Hepatocyte (in vitro differentiated cells): ENCODE measurements at regions not wholly inside any gene's neighbourhood (a gene's known extent, or its start where the extent isn't known, plus 50 kb on each side); places are given as distances from the start of the nearest gene placed in this dataset.

Experiments used
- DNase-seq: peaks from one replicate; pipeline ENCODE4 v3.0.0-alpha.2; 2016; ENCODE audit warnings: low spot score
- H2AFZ ChIP-seq: fragments of 200-600 bp; sonication (generic); 2 replicates; pipeline ENCODE4 v1.6.0; 2016; ENCODE audit warnings: antibody characterized with exemption, mild to moderate bottlenecking
- H3K27ac ChIP-seq: fragments of 200-600 bp; sonication (generic); 2 replicates; pipeline ENCODE4 v1.5.1; 2016; ENCODE audit warnings: mild to moderate bottlenecking
- H3K27me3 ChIP-seq: fragments of 200-600 bp; sonication (generic); 2 replicates; pipeline ENCODE4 v1.6.1; 2016
- H3K36me3 ChIP-seq: fragments of 200-600 bp; sonication (generic); replicated peaks from 2 replicates; pipeline ENCODE4 v1.5.1; 2016; ENCODE audit warnings: low read depth; ENCODE audit not compliant: insufficient read depth
- H3K4me1 ChIP-seq: fragments of 200-600 bp; sonication (generic); 2 replicates; pipeline ENCODE4 v1.5.1; 2016; ENCODE audit warnings: mild to moderate bottlenecking, moderate library complexity; ENCODE audit not compliant: insufficient read depth
- H3K4me2 ChIP-seq: fragments of 200-600 bp; sonication (generic); 2 replicates; pipeline ENCODE4 v1.6.0; 2016
- H3K4me3 ChIP-seq: fragments of 200-600 bp; sonication (generic); 2 replicates; pipeline ENCODE4 v1.5.1; 2016; ENCODE audit warnings: mild to moderate bottlenecking
- H3K79me2 ChIP-seq: fragments of 200-600 bp; sonication (generic); 2 replicates; pipeline ENCODE4 v1.6.0; 2017; ENCODE audit warnings: mild to moderate bottlenecking
- H3K9me2 ChIP-seq: fragments of 200-600 bp; sonication (generic); replicated peaks from 2 replicates; pipeline ENCODE4 v1.6.0; 2017; ENCODE audit warnings: mild to moderate bottlenecking; ENCODE audit not compliant: insufficient read depth
- H3K9me3 ChIP-seq: fragments of 200-600 bp; sonication (generic); 2 replicates; pipeline ENCODE4 v1.5.1; 2016; ENCODE audit warnings: low read depth, mild to moderate bottlenecking
- H4K20me1 ChIP-seq: fragments of 200-600 bp; sonication (generic); 2 replicates; pipeline ENCODE4 v1.6.0; 2016; ENCODE audit warnings: mild to moderate bottlenecking; ENCODE audit not compliant: insufficient read depth, poor library complexity, severe bottlenecking
- EZH2 ChIP-seq: fragments of 200-600 bp; sonication (generic); IDR thresholded peaks from 2 replicates; pipeline ENCODE4 v1.6.1; 2016; ENCODE audit warnings: antibody characterized with exemption, mild to moderate bottlenecking, borderline replicate concordance
- EZH2phosphoT487 ChIP-seq: fragments of 200-600 bp; sonication (generic); IDR thresholded peaks from one replicate; pipeline ENCODE4 v1.6.1; 2018; ENCODE audit warnings: antibody characterized with exemption, mild to moderate bottlenecking, low read depth, moderate library complexity; ENCODE audit not compliant: unreplicated experiment, severe bottlenecking
- WGBS: methylation state at CpG from one replicate; pipeline ENCODE4 v1.1.6; 2016; ENCODE audit warnings: low lambda C conversion rate; ENCODE audit errors: missing lambda C conversion rate; 5-methylcytosine and 5-hydroxymethylcytosine counted together
- TF ChIP-seq, protein P1 (sequence below): fragments of 200-600 bp; sonication (generic); IDR thresholded peaks from 2 replicates; pipeline ENCODE4 v1.5.1; 2016; ENCODE audit warnings: antibody characterized with exemption, mild to moderate bottlenecking; ENCODE audit not compliant: poor library complexity

DNA sequence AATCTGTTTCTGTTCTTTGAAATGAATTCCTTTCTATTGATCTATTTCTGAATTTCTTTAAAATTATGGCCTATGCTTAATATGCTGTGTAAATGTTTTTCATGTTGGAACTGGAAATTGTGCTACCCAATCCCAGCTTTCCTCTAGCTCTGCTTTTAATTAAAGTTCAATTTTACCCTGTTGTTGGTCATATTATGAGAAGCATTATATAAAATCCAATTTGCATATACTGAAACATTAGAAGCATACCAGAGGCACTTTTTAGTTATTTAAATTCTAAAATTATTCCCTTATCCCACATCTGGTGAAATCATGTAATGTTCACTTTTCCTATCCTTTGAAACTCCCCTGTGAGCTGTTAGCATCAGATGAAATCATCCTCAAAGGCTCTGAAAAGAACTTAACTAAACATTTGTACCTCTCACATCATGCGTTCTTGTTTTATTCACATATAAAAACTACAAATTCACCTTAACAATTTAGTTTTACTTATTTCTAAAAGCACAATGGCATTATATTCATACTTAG lies 160.6 kb upstream of the COL21A1 start:
- Histone ChIP-seq H3K9me2 (no peaks in the 10 kb centered on the region), H3K27me3 (no peaks in the 10 kb centered on the region), H3K4me1 (peaks cover 28% of the 10 kb centered on the region), H3K27ac (no peak overlapping the region), H3K4me3 (no peak overlapping the region), H2AFZ (no peak overlapping the region), H3K36me3 (no peaks in the 10 kb centered on the region), H3K4me2 (no peak overlapping the region), H4K20me1 (no peaks in the 10 kb centered on the region), H3K79me2 (no peaks in the 10 kb centered on the region), H3K9me3 (no peaks in the 10 kb centered on the region)
- 81% methylated on average over 1 of the region's 1 CpG for WGBS
- TF ChIP-seq EZH2 (no peak), EZH2phosphoT487 (no peak)
- TF ChIP-seq, protein P1, sequence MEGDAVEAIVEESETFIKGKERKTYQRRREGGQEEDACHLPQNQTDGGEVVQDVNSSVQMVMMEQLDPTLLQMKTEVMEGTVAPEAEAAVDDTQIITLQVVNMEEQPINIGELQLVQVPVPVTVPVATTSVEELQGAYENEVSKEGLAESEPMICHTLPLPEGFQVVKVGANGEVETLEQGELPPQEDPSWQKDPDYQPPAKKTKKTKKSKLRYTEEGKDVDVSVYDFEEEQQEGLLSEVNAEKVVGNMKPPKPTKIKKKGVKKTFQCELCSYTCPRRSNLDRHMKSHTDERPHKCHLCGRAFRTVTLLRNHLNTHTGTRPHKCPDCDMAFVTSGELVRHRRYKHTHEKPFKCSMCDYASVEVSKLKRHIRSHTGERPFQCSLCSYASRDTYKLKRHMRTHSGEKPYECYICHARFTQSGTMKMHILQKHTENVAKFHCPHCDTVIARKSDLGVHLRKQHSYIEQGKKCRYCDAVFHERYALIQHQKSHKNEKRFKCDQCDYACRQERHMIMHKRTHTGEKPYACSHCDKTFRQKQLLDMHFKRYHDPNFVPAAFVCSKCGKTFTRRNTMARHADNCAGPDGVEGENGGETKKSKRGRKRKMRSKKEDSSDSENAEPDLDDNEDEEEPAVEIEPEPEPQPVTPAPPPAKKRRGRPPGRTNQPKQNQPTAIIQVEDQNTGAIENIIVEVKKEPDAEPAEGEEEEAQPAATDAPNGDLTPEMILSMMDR, result no peak
- DNase-seq, result no peak

GRCh38 chr6:56406276-56407269 lies 159.2 kb upstream of the COL21A1 start:
- no peaks in the 10 kb centered on the region for H4K20me1 ChIP-seq
- 92% methylated on average over 3 of the region's 3 CpGs for WGBS
- no peaks in the 10 kb centered on the region for H3K9me2 ChIP-seq
- no peak overlapping the region for H3K4me3 ChIP-seq
- H2AFZ ChIP-seq, result no peak overlapping the region
- H3K9me3 ChIP-seq, result peaks cover 4% of the 10 kb centered on the region
- no peaks in the 10 kb centered on the region for H3K36me3 ChIP-seq
- H3K27ac ChIP-seq, result no peak overlapping the region
- TF ChIP-seq EZH2phosphoT487, result no peak
- TF ChIP-seq, protein P1, result no peak
- no peak for TF ChIP-seq EZH2
- H3K4me1 ChIP-seq, result peaks cover 28% of the 10 kb centered on the region
- H3K27me3 ChIP-seq, result no peaks in the 10 kb centered on the region
- DNase-seq, result no peak
- H3K79me2 ChIP-seq, result no peaks in the 10 kb centered on the region
- no peak overlapping the region for H3K4me2 ChIP-seq

DNA sequence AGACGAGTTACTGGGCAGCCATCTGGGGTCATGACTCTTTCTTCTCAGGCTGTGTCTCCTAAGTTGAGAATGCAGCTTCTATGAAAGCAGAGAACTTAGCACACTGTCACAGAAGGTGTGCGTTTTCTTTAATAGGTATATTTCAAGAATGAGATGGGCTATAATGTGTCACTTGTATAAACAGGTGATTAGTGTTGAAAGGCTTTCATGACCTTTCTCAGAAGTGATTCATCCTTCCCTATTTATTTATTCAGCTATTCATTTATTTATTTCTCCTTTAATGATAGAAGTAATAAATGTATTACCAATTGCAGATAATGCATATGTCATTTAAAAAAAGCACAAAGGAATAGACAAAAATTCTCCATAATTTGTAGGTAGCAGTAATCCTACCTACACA lies 157.2 kb upstream of the COL21A1 start:
- H3K9me3 ChIP-seq, result peaks cover 4% of the 10 kb centered on the region
- H3K27ac ChIP-seq, result peak overlapping the region; percentile 25
- peaks cover 31% of the 10 kb centered on the region for H3K4me1 ChIP-seq
- no peaks in the 10 kb centered on the region for H3K79me2 ChIP-seq
- WGBS, result 70% methylated on average over 2 of the region's 2 CpGs
- no peak overlapping the region for H2AFZ ChIP-seq
- no peak for DNase-seq
- no peaks in the 10 kb centered on the region for H3K36me3 ChIP-seq
- H4K20me1 ChIP-seq, result no peaks in the 10 kb centered on the region
- H3K4me3 ChIP-seq, result no peak overlapping the region
- no peaks in the 10 kb centered on the region for H3K9me2 ChIP-seq
- H3K4me2 ChIP-seq, result no peak overlapping the region
- TF ChIP-seq, protein P1, result no peak
- TF ChIP-seq EZH2 (no peak), EZH2phosphoT487 (no peak)
- no peaks in the 10 kb centered on the region for H3K27me3 ChIP-seq
